Karpas-422 (cell line): ENCODE measurements at regions not wholly inside any gene's neighbourhood (a gene's known extent, or its start where the extent isn't known, plus 50 kb on each side); places are given as distances from the start of the nearest gene placed in this dataset.
A peak's percentile ranks its signal among the peaks of the same experiment; 100 is the strongest.
"Not testable (repeated sequence)": the region's sequence is repeated elsewhere in the genome, so short reads cannot be mapped to it uniquely, and the experiment has no call there.

Experiments used
- DNase-seq: peaks from one replicate; pipeline ENCODE4 v3.0.0-alpha.2; 2015
- H2AFZ ChIP-seq: fragments of 200-600 bp; sonication (generic); 2 replicates; pipeline ENCODE4 v1.6.1; 2014; ENCODE audit warnings: antibody characterized with exemption, low read length, mixed read lengths
- H3K27ac ChIP-seq: fragments of 200-600 bp; sonication (generic); 2 replicates; pipeline ENCODE4 v1.5.1; 2014; ENCODE audit warnings: mild to moderate bottlenecking, low read length, moderate library complexity
- H3K27me3 ChIP-seq: fragments of 200-600 bp; sonication (generic); 2 replicates; pipeline ENCODE4 v1.6.1; 2014; ENCODE audit warnings: low read length, mixed read lengths
- H3K36me3 ChIP-seq: fragments of 200-600 bp; sonication (generic); 2 replicates; pipeline ENCODE4 v1.6.1; 2014; ENCODE audit warnings: low read length, mixed read lengths; ENCODE audit not compliant: insufficient read depth
- H3K4me1 ChIP-seq: fragments of 200-600 bp; sonication (generic); 2 replicates; pipeline ENCODE4 v1.6.1; 2014; ENCODE audit warnings: mild to moderate bottlenecking, low read length, mixed read lengths
- H3K4me2 ChIP-seq: fragments of 200-600 bp; sonication (generic); 2 replicates; pipeline ENCODE4 v1.6.1; 2014; ENCODE audit warnings: low read length, low read depth, mild to moderate bottlenecking; ENCODE audit not compliant: poor library complexity, severe bottlenecking
- H3K4me3 ChIP-seq: fragments of 200-600 bp; sonication (generic); 2 replicates; pipeline ENCODE4 v1.5.1; 2014; ENCODE audit warnings: mild to moderate bottlenecking, antibody characterized with exemption, low read length, mixed read lengths
- H3K79me2 ChIP-seq: fragments of 200-600 bp; sonication (generic); 2 replicates; pipeline ENCODE4 v1.6.1; 2014; ENCODE audit warnings: mild to moderate bottlenecking, low read length, mixed read lengths
- H3K9ac ChIP-seq: fragments of 200-600 bp; sonication (generic); 2 replicates; pipeline ENCODE4 v1.6.0; 2014; ENCODE audit warnings: low read length
- H3K9me2 ChIP-seq: fragments of 200-600 bp; sonication (generic), shearing (Covaris generic); replicated peaks from 2 replicates; pipeline ENCODE4 v1.6.0; 2014; ENCODE audit warnings: mild to moderate bottlenecking, low read length, moderate library complexity; ENCODE audit not compliant: insufficient read depth
- H3K9me3 ChIP-seq: fragments of 300-700, 200-600 bp; sonication (generic); 2 replicates; pipeline ENCODE4 v1.6.1; 2014; ENCODE audit warnings: low read length, mixed read lengths
- H4K20me1 ChIP-seq: fragments of 200-600 bp; sonication (generic); 2 replicates; pipeline ENCODE4 v1.6.1; 2014; ENCODE audit warnings: mild to moderate bottlenecking, antibody characterized with exemption, low read length, low read depth; ENCODE audit not compliant: insufficient read depth

DNA sequence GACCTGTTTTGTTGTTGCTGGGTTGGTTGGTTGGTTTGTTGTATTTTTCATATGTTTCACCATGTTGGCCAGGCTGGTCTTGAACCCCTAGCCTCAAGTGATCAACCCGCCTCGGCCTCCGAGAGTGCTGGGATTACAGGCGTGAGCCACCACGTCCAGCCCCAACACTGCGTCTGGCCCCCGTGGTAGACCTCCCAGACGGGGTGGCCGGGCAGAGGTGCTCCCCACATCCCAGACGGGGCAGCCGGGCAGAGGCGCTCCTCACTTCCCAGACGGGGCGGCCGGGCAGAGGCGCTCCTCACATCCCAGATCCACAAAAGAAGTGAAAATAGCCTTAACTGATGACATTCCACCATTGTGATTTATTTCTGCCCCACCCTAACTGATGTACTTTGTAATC is 76.2 kb upstream of the PABPC3 start:
- not testable (repeated sequence) for H3K27me3 ChIP-seq, H3K27ac ChIP-seq, H2AFZ ChIP-seq, H3K36me3 ChIP-seq, H3K4me2 ChIP-seq, DNase-seq, H3K9me3 ChIP-seq, H3K9me2 ChIP-seq, H3K9ac ChIP-seq, H4K20me1 ChIP-seq, H3K4me3 ChIP-seq, H3K79me2 ChIP-seq
- peaks cover 11% of the 10 kb centered on the region for H3K4me1 ChIP-seq

- no peak for DNase-seq
- Histone ChIP-seq H3K9me2 (no peaks in the 10 kb centered on the region), H3K4me1 (no peaks in the 10 kb centered on the region), H2AFZ (no peak overlapping the region), H3K9me3 (no peaks in the 10 kb centered on the region), H3K27me3 (no peaks in the 10 kb centered on the region), H3K4me3 (no peak overlapping the region), H3K4me2 (no peak overlapping the region), H3K9ac (no peak overlapping the region), H3K27ac (no peak overlapping the region), H3K36me3 (no peaks in the 10 kb centered on the region), H4K20me1 (no peaks in the 10 kb centered on the region), H3K79me2 (no peaks in the 10 kb centered on the region)
Measured at GRCh38 chr13:25024175-25024574, 71.8 kb upstream of the PABPC3 start.

DNA sequence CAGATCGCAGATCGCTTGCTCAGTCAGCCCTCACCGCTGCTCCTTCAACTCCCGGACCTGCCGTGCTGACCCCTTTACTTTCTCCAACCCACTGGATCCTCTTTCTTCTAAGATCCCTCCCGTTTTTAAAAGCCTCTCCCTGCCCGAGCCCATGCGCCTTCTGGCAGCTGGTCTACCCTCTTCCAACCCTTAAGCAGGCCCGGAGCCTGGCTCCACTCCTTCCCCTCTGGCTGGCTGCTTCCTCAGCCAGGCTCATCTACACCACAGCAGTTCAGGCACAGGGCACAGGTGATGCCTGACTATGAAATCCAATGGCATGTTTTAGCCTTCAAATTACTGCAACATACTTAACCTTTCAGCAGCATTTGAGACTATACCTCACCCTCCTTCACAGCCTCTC is 63.8 kb upstream of the PABPC3 start:
- no peak overlapping the region for H2AFZ ChIP-seq
- H3K9ac ChIP-seq, result no peak overlapping the region
- H3K79me2 ChIP-seq, result no peaks in the 10 kb centered on the region
- H3K4me3 ChIP-seq, result no peak overlapping the region
- H3K27ac ChIP-seq, result no peak overlapping the region
- no peaks in the 10 kb centered on the region for H3K36me3 ChIP-seq
- DNase-seq, result no peak
- no peak overlapping the region for H3K4me2 ChIP-seq
- H3K27me3 ChIP-seq, result no peaks in the 10 kb centered on the region
- H3K9me3 ChIP-seq, result no peaks in the 10 kb centered on the region
- H3K4me1 ChIP-seq, result no peaks in the 10 kb centered on the region
- H3K9me2 ChIP-seq, result no peaks in the 10 kb centered on the region
- H4K20me1 ChIP-seq, result no peaks in the 10 kb centered on the region

DNA sequence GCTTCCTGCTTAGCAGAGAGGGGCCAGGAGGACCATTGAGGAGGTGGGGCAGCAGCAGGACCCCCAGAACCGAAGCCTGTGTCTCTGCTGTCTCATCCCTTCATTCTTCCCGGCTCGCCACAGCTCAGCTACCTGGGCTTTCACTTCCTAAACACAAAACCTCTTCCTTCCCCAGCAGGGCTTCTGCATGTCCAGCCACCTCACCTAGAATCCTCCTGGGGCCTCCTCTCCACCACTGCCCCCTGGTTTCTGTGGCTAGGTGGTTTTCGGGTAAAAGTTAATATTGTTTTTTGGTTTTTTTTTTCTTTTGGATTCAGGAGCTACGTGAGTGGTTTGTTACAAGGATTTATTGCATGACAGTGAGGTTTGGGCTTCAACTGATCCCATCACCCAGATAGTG is 61.8 kb upstream of the PABPC3 start:
- Histone ChIP-seq H3K4me1 (no peaks in the 10 kb centered on the region), H3K79me2 (no peaks in the 10 kb centered on the region), H3K4me3 (no peak overlapping the region), H3K4me2 (no peak overlapping the region), H3K27ac (no peak overlapping the region), H3K27me3 (no peaks in the 10 kb centered on the region), H3K36me3 (no peaks in the 10 kb centered on the region), H3K9ac (no peak overlapping the region), H3K9me2 (no peaks in the 10 kb centered on the region), H2AFZ (no peak overlapping the region), H3K9me3 (no peaks in the 10 kb centered on the region), H4K20me1 (no peaks in the 10 kb centered on the region)
- no peak for DNase-seq

DNA sequence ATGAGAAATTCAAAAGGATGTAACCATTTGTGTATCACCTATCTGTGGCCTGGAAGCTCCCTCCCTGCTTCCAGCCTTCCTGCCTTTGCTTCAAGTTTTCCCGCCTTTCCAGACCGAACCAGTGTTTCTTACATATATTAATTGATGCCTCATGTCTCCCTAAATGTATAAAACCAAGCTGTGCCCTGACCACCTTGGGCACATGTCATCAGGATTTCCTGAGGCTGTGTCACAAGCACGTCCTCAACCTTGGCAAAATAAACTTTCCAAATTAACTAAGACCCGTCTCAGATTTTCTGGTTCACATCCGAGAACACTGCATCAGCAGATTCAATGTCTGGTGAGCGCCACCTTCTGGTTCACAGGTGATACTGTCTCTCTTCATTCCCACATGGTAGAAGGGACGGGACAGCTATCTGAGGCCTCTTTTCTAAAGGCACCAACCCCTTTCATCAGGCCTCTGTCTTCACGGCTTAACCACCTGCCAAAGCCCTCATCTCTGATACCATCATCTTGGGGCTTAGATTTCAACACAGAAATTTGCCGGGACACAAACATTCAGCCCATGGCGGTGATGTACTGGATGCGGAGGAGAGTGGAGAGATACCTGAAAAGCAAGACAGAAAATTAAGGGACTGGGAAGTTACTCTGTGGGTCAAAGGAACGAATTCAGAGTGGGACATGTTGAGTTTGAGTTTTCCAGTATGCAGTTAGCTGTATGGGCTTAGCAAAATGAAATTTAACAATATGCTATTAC is 58.7 kb upstream of the PABPC3 start:
- no peaks in the 10 kb centered on the region for H3K79me2 ChIP-seq
- peak; percentile 83 for DNase-seq
- no peaks in the 10 kb centered on the region for H3K9me2 ChIP-seq
- no peaks in the 10 kb centered on the region for H3K36me3 ChIP-seq
- H3K27ac ChIP-seq, result no peak overlapping the region
- H3K9ac ChIP-seq, result no peak overlapping the region
- H3K9me3 ChIP-seq, result no peaks in the 10 kb centered on the region
- H3K4me2 ChIP-seq, result no peak overlapping the region
- no peak overlapping the region for H2AFZ ChIP-seq
- no peak overlapping the region for H3K4me3 ChIP-seq
- no peaks in the 10 kb centered on the region for H3K4me1 ChIP-seq
- no peaks in the 10 kb centered on the region for H4K20me1 ChIP-seq
- no peaks in the 10 kb centered on the region for H3K27me3 ChIP-seq

GRCh38 chr13:25042151-25042865 is 53.6 kb upstream of the PABPC3 start:
- Histone ChIP-seq H3K9me3 (no peaks in the 10 kb centered on the region), H3K9ac (no peak overlapping the region)

DNA sequence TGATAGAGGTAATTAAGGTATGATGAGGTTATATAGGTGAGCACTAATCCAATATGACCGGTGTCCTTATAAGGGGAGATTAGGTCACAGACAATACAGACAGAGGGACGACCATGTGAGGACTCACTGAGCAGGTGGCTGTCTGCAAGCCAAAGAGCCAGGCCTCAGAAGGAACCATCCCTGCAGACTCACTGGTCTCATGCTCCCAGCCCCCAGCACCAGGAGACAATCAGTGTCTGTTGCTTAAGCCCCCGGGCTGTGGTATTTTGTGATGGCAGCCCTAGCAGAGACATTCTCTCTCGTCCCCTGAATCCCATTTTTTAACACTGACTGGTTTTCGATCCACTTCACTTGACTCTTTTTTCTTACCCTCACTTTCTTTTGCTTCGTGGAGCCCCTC is 51.9 kb upstream of the PABPC3 start:
- no peak overlapping the region for H3K27ac ChIP-seq
- no peaks in the 10 kb centered on the region for H4K20me1 ChIP-seq
- no peak overlapping the region for H3K9ac ChIP-seq
- H3K4me1 ChIP-seq, result no peaks in the 10 kb centered on the region
- H2AFZ ChIP-seq, result no peak overlapping the region
- H3K79me2 ChIP-seq, result no peaks in the 10 kb centered on the region
- no peaks in the 10 kb centered on the region for H3K27me3 ChIP-seq
- H3K4me3 ChIP-seq, result no peak overlapping the region
- no peaks in the 10 kb centered on the region for H3K36me3 ChIP-seq
- no peaks in the 10 kb centered on the region for H3K9me3 ChIP-seq
- no peaks in the 10 kb centered on the region for H3K9me2 ChIP-seq
- no peak overlapping the region for H3K4me2 ChIP-seq
- no peak for DNase-seq

More at GRCh38 chr13:25042151-25042865, 53.6 kb upstream of the PABPC3 start:
- no peaks in the 10 kb centered on the region for H3K9me2 ChIP-seq
- no peaks in the 10 kb centered on the region for H4K20me1 ChIP-seq
- H3K4me3 ChIP-seq, result no peak overlapping the region
- H2AFZ ChIP-seq, result no peak overlapping the region
- H3K36me3 ChIP-seq, result no peaks in the 10 kb centered on the region
- H3K27ac ChIP-seq, result no peak overlapping the region
- H3K4me2 ChIP-seq, result no peak overlapping the region
- H3K4me1 ChIP-seq, result no peaks in the 10 kb centered on the region
- H3K79me2 ChIP-seq, result no peaks in the 10 kb centered on the region
- DNase-seq, result no peak
- no peaks in the 10 kb centered on the region for H3K27me3 ChIP-seq
